Activated CD8-positive, alpha-beta memory T cell treated with anti-CD3 and anti-CD28 coated beads for 36 hours (primary cell): ENCODE measurements at regions not wholly inside any gene's neighbourhood (a gene's known extent, or its start where the extent isn't known, plus 50 kb on each side); places are given as distances from the start of the nearest gene placed in this dataset.

Experiments used
- CTCF ChIA-PET: fragments of 350-600 bp; sonication (Branson Sonifier 250); formaldehyde crosslinking; loops from one replicate; lab custom pipeline; 2021; ENCODE audit warnings: antibody characterized with exemption; lab: Charles Lee
- POLR2A ChIA-PET: fragments of 350-600 bp; sonication (Branson Sonifier 250); formaldehyde crosslinking; loops from one replicate; lab custom pipeline; 2021; ENCODE audit warnings: antibody characterized with exemption; lab: Charles Lee

DNA sequence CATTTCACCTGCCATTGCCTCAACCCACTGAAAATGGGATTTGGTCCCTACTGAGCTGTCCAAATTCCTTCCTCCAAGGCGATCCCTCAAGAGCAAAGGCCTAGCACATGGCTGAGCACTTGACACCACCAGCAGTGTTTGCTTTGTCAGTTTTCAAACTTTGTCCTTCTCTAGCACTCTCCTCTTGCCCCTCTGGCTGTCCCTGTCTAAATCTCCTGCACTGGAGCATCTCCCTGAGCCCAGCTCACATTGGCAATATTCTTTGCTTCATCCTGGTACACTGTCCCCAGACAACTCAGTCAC lies 66.6 kb upstream of the FTH1 start:
- ChIA-PET POLR2A (no interaction called here), CTCF (no interaction called here)

DNA sequence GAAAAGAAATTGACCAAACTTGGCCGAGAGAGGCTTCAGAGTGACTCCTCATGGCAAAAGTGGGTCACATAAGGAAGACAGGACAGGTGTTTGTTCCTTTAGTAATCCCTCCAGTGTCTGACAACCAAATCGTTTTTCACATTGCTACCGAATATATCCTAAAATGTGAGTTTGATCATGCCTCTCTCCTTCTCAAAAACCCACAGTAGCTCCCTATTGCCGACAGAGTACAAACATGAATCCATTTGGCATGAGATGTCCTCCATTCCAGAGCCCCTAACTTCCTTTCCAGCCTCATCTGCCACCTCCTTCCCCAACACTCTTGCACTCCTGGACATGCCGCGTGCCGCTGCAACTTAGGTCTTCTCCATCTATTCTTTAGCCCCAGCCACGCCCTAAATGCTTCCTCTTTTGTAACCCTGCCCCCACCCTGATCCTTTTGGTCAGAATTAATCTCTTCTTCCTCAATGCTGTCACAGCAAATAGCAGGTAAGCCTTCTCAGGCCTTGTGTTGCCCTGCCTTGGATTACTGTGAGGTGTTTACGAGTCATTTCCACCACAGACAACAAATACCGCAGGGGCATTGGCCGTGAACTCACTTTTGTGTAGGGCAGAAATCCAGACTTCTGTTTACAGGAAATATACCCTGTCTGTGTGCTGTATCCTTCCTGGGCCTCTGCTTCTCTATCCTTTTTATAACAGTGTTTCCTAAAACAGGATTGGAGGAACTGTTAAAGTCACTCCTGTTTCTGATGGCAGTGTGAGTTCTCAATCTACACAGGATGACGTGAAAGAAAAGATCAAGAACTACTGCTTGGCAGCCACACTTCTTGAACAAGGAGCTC lies 66.0 kb upstream of the FTH1 start:
- ChIA-PET POLR2A (no interaction called here), CTCF (no interaction called here)

DNA sequence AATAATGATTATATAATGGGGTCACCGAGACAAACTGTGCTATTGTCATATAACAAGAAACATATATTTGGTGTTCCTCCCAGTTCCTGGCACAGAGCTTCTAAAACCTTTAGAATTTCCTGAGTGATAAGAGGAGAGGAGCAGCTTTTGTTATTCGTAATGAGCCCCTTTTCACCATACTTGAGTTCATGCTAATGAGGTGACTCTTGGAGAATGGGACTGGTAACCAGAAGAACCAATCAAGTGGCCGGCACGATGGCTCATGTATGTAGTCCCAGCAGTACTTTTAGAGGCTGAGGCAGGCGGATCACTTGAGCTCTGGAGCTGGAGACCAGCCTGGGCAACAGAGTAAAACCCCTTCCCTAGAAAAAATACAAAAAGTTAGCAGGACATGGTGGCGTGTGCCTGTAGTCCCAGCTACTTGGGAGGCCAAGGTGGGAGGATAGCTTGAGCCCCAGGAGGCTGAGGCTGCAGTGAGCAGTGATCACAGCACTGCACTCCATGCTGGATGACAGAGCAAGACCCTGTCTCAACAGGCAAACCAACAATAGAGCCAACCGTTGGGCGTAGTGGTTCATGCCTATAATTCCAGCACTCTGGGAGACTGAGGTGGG lies 62.7 kb upstream of the FTH1 start:
- ChIA-PET POLR2A (no interaction called here), CTCF (interaction anchor here (0.6 kb wide), 1 partner anchor 233 kb away, joined by 3 read pairs; no protein-coding TSS in a partner anchor)

DNA sequence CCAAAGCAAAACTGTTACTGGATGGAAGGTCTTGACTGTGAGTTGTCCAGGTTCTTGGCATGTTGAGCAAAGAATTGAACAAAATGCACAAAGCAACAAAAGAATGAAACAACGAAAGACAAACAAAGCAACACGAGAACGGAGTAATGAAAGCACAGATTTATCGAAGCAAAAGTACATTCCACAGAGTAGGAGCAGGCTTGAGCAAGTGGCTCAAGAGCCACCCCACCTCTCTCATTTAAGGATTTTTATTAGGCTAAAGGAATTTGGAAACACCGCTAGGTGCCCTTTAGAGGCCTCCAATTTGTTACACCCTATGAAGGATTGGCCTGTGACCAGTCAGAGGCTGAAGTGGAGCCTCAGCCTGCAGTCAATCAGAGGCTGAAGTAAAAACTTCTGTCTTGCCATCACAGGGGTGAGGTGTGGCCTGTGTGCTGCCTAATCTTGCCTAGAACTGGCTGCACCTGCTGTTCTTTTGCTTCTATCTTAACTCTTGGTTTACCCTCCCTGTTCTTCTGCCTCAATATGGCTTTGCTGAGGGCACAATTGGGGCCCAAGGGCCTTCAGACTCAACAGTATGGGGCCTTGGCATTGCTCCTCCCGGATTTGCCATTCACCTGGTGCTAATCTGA lies 59.4 kb upstream of the FTH1 start:
- ChIA-PET POLR2A (no interaction called here), CTCF (no interaction called here)

DNA sequence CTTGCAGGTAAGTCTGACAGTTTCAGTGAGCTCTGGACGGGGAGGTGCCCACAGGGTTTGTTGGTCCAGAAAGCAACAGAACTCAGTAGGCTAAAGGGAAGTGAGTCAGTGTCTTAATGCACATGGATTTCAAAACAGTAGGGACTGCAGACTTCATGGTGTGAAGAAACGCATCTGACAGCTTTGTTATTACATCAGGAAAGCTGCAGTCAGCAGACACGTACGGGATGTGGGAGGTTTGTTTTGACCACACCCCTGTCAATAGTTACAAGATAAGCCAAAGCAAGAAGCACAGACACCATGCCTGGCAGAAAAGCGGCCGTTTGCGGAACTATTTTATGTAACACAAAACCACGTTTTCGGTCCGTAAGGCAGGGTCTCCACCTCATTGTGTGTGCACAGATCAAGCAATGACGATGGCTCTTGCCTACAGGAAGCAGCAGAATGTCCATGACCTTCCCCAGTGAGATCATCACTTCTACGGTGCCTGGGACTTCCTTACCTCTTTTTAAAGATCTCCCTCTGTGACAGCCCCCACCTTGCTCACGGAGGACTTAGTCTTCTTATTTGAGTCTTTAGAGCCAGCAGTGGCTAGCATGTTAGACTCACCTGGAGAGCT lies 58.2 kb upstream of the FTH1 start:
- ChIA-PET CTCF (interaction anchor here (0.9 kb wide), 1 partner anchor 128 kb away, joined by 3 read pairs; no protein-coding TSS in a partner anchor), POLR2A (no interaction called here)

DNA sequence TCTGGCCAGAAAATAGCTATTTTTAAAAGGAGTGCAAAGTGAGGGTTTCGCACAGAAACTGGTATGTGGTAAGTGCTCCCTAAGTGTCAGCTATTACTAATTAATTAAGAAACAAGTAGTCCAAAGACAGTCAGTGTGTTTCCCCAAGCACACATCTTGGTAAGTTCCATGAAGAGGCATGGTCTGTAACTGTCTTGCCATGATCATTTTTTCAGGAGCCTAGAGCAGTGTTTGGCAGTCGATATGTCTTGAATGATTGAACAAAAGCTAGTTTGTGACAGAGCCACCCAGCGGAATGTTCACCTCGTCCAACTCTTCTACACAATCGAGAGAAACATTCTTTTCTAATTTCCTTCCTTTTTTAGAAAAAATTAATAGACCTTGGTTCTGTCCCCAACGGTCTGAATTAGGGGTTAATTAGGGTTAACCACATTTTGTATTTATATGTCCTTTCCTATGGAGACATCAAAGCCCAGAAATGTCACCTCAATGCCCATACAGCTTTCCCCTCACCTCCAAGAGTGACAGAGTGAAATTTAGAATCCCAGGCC lies 57.6 kb upstream of the FTH1 start:
- ChIA-PET CTCF (interaction anchor here (0.9 kb wide), 1 partner anchor 127 kb away, joined by 3 read pairs; no protein-coding TSS in a partner anchor), POLR2A (no interaction called here)

- CTCF ChIA-PET = interaction anchor here (1.1 kb wide), 1 partner anchor 124 kb away, joined by 4 read pairs; no protein-coding TSS in a partner anchor
- POLR2A ChIA-PET = no interaction called here
Measured at GRCh38 chr11:62022211-62022610, 54.8 kb upstream of the FTH1 start.

- POLR2A ChIA-PET = no interaction called here
- CTCF ChIA-PET = no interaction called here
Measured at GRCh38 chr11:62020661-62021060, 53.2 kb upstream of the FTH1 start.

- ChIA-PET CTCF (interaction anchor here (0.7 kb wide), 2 partner anchors 69 to 117 kb away, joined by 3 read pairs; partner anchors contain the start of gene BEST1), POLR2A (interaction anchor here (0.6 kb wide), 1 partner anchor 489 kb away, joined by 3 read pairs; no protein-coding TSS in a partner anchor)
Measured at GRCh38 chr11:62018981-62019664, 51.7 kb upstream of the FTH1 start.

- ChIA-PET CTCF (no interaction called here), POLR2A (no interaction called here)
Measured at GRCh38 chr11:62017878-62018655, 50.6 kb upstream of the FTH1 start.
